GM12873 (cell line): ENCODE measurements at regions not wholly inside any gene's neighbourhood (a gene's known extent, or its start where the extent isn't known, plus 50 kb on each side); places are given as distances from the start of the nearest gene placed in this dataset.

Source experiments
- TF ChIP-seq, protein P1 (sequence below): IDR thresholded peaks from 2 replicates; pipeline ENCODE4 v1.5.1; 2012; ENCODE audit warnings: low read depth, mild to moderate bottlenecking, moderate library complexity, low read length, control low read depth; ENCODE audit not compliant: insufficient read depth; ENCODE audit errors: missing control alignments

DNA sequence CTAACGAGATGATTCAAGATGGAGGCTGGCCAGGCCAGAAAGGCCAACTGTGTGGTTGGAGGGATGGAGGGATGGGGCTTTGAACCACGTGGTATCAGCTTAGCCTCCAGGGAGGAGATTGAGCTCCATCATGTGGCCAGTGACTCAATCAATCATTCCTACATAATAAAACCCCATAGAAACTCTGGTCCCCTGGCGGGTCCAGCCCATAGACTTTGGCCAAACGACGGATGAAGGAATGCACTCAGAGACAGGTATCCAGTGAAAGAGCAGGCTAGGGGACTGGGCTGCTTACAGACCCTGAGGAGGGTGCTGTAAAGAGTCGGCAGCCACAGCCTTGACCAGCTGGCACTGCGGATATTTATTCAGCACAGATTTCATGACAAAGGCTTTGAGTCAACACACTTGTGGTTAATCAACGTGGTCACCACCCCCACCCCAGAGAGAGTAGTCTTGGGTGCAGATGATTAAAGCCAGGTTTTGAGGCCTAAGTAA, 308.7 kb upstream of the TNRC6C start:
- TF ChIP-seq, protein P1, sequence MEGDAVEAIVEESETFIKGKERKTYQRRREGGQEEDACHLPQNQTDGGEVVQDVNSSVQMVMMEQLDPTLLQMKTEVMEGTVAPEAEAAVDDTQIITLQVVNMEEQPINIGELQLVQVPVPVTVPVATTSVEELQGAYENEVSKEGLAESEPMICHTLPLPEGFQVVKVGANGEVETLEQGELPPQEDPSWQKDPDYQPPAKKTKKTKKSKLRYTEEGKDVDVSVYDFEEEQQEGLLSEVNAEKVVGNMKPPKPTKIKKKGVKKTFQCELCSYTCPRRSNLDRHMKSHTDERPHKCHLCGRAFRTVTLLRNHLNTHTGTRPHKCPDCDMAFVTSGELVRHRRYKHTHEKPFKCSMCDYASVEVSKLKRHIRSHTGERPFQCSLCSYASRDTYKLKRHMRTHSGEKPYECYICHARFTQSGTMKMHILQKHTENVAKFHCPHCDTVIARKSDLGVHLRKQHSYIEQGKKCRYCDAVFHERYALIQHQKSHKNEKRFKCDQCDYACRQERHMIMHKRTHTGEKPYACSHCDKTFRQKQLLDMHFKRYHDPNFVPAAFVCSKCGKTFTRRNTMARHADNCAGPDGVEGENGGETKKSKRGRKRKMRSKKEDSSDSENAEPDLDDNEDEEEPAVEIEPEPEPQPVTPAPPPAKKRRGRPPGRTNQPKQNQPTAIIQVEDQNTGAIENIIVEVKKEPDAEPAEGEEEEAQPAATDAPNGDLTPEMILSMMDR = no peak

DNA sequence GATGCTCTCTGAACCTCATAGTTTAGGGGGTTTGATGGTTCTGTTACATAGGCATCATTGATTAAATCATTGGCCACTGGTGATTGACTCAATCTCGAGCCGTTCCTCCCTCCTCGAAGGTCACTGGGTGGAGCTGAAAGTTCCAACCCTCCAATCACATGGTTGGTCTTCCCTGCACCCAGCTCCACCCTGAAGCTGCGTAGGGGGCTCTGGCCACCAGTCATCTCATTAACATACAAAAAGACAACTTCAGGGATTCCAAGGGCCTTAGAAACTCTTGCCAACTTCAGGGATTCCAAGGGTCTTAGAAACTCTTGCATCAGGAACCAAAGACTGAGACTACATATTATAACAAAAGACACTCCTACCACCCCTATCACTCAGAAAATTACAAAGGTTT, 306.5 kb upstream of the TNRC6C start:
- TF ChIP-seq, protein P1 = no peak

GRCh38 chr17:77654296-77654695, 304.2 kb upstream of the TNRC6C start:
- TF ChIP-seq, protein P1 = no peak

GRCh38 chr17:77654850-77655249, 303.7 kb upstream of the TNRC6C start:
- TF ChIP-seq, protein P1 = no peak

- TF ChIP-seq, protein P1 = no peak
Measured at GRCh38 chr17:77656054-77656453, 302.4 kb upstream of the TNRC6C start.

DNA sequence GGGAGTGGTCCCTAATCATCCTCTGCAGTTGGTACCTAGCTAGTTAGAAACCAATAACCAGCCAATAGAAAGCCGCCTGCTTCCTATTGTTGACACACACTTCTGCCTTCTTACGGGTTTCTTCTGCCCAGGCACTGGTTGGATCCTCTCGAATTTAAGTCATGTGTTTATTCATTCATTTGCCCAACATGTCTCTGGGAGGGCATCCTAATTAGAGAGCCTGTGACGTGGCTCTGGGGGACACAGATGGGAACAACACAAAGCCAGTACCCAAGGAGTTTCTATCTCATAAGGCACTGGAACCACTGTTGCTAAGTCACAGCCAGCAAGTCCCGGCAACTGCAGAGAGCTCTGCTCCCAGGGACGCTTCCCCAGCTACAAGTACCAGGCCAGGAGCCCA, 300.7 kb upstream of the TNRC6C start:
- TF ChIP-seq, protein P1 = no peak

GRCh38 chr17:77660524-77660923, 298.0 kb upstream of the TNRC6C start:
- TF ChIP-seq, protein P1 = no peak
